ENCODE measurements at regions not wholly inside any gene's neighbourhood (a gene's known extent, or its start where the extent isn't known, plus 50 kb on each side); places are given as distances from the start of the nearest gene placed in this dataset.

DNA sequence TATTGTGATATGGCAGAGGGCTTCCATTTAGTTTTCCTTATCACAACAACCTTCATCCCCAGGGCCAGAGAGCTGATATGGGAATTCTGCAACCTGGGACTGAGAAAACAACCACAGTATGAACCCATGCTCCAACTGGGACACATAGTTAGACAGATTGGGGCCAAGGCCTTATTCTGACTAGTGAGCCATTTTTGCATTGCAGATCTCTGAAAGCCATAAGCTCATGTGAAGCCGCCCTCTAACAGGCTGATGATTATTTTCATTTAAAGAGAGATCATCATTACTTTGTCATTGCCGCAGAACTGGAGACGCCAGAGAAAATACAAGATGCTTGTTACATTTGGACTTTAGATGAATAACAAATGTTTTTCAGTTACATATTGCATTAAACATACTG lies 791.7 kb upstream of the POM121L12 start:
- peaks cover 3% of the 10 kb centered on the region; the same call in 1 of the 2 replicates for H3K4me1 ChIP-seq

GRCh38 chr7:52233248-52233647 lies 802.2 kb upstream of the POM121L12 start:
- H3K4me3 ChIP-seq (ENCODE audit: low read depth, low read length), result no peak overlapping the region
- H3K4me1 ChIP-seq, result no peaks in the 10 kb centered on the region; the same call in 1 of the 2 replicates
- no peaks in the 10 kb centered on the region for H3K36me3 ChIP-seq
- H3K9me3 ChIP-seq, result peaks cover 3% of the 10 kb centered on the region
- TF ChIP-seq, protein P1, sequence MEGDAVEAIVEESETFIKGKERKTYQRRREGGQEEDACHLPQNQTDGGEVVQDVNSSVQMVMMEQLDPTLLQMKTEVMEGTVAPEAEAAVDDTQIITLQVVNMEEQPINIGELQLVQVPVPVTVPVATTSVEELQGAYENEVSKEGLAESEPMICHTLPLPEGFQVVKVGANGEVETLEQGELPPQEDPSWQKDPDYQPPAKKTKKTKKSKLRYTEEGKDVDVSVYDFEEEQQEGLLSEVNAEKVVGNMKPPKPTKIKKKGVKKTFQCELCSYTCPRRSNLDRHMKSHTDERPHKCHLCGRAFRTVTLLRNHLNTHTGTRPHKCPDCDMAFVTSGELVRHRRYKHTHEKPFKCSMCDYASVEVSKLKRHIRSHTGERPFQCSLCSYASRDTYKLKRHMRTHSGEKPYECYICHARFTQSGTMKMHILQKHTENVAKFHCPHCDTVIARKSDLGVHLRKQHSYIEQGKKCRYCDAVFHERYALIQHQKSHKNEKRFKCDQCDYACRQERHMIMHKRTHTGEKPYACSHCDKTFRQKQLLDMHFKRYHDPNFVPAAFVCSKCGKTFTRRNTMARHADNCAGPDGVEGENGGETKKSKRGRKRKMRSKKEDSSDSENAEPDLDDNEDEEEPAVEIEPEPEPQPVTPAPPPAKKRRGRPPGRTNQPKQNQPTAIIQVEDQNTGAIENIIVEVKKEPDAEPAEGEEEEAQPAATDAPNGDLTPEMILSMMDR (IDR thresholded peaks at IDR 0.05; ENCODE audit: low read depth, low read length), result no peak
- no peak for DNase-seq
- H3K27me3 ChIP-seq, result no peaks in the 10 kb centered on the region

More for the DNA sequence above, 791.7 kb upstream of the POM121L12 start:
- no peak overlapping the region for H3K4me3 ChIP-seq (ENCODE audit: low read depth, low read length)
- TF ChIP-seq, protein P1 (IDR thresholded peaks at IDR 0.05; ENCODE audit: low read depth, low read length), result no peak
- no peak for DNase-seq
- H3K9me3 ChIP-seq, result peaks cover 5% of the 10 kb centered on the region; the same call in 1 of the 2 replicates
- H3K36me3 ChIP-seq, result no peaks in the 10 kb centered on the region
- H3K27me3 ChIP-seq, result no peaks in the 10 kb centered on the region

GRCh38 chr7:52211930-52212329 lies 823.5 kb upstream of the POM121L12 start:
- Histone ChIP-seq H3K27me3 (no peaks in the 10 kb centered on the region), H3K36me3 (no peaks in the 10 kb centered on the region), H3K4me1 (no peaks in the 10 kb centered on the region; the same call in 1 of the 2 replicates), H3K4me3 (ENCODE audit: low read depth, low read length) (no peak overlapping the region), H3K9me3 (no peaks in the 10 kb centered on the region)
- DNase-seq, result no peak
- TF ChIP-seq, protein P1 (IDR thresholded peaks at IDR 0.05; ENCODE audit: low read depth, low read length), result no peak

- DNase-seq, result no peak
- H3K4me3 ChIP-seq (ENCODE audit: low read depth, low read length), result no peak overlapping the region
- TF ChIP-seq, protein P1 (IDR thresholded peaks at IDR 0.05; ENCODE audit: low read depth, low read length), result no peak
- no peaks in the 10 kb centered on the region for H3K36me3 ChIP-seq
- H3K9me3 ChIP-seq, result no peaks in the 10 kb centered on the region
- H3K4me1 ChIP-seq, result no peaks in the 10 kb centered on the region; the same call in 1 of the 2 replicates
- H3K27me3 ChIP-seq, result no peaks in the 10 kb centered on the region
Observed at GRCh38 chr7:52209614-52210013, 825.8 kb upstream of the POM121L12 start.

DNA sequence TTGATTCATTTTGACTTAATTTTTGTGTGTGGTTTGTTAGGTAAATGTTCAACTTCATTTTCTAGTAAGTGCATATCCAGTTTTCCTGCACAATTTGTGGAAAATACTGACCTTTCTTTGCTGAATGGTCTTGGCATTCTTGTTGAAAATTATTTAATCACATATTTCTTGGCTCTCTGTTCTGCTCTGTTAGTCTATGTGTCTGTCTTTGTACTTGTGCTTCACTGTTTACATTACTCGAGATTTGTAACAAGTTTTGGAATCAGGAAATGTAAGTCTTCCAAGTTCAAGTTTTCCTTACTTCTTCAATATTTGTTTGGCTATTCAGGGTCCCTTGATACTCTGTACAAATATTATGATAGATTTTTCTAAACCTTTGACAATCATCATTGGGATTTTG lies 838.2 kb upstream of the POM121L12 start:
- H3K4me1 ChIP-seq, result no peaks in the 10 kb centered on the region
- no peaks in the 10 kb centered on the region for H3K27me3 ChIP-seq
- TF ChIP-seq, protein P1 (IDR thresholded peaks at IDR 0.05; ENCODE audit: low read depth, low read length), result no peak
- H3K4me3 ChIP-seq (ENCODE audit: low read depth, low read length), result no peak overlapping the region
- no peak for DNase-seq
- H3K9me3 ChIP-seq, result no peaks in the 10 kb centered on the region
- no peaks in the 10 kb centered on the region for H3K36me3 ChIP-seq

GRCh38 chr7:52195664-52196063 lies 839.8 kb upstream of the POM121L12 start:
- DNase-seq, result no peak

More at GRCh38 chr7:52195664-52196063, 839.8 kb upstream of the POM121L12 start:
- Histone ChIP-seq H3K4me3 (ENCODE audit: low read depth, low read length) (no peak overlapping the region), H3K9me3 (no peaks in the 10 kb centered on the region), H3K27me3 (no peaks in the 10 kb centered on the region), H3K4me1 (no peaks in the 10 kb centered on the region), H3K36me3 (no peaks in the 10 kb centered on the region)
- TF ChIP-seq, protein P1 (IDR thresholded peaks at IDR 0.05; ENCODE audit: low read depth, low read length), result no peak

Measured in BE2C (cell line).